ENCODE measurements at regions not wholly inside any gene's neighbourhood (a gene's known extent, or its start where the extent isn't known, plus 50 kb on each side); places are given as distances from the start of the nearest gene placed in this dataset.
A peak's percentile ranks its signal among the peaks of the same experiment; 100 is the strongest.

- H3K4me3 ChIP-seq (ENCODE audit: low read depth, low read length) = no peak overlapping the region
- TF ChIP-seq CTCF (conservative IDR thresholded peaks at IDR 0.05; ENCODE audit: low read depth, low read length) = peak; percentile 43
- DNase-seq (ENCODE audit: low read depth) = peak; percentile 30
These were observed 129.4 kb upstream of the ARSJ start for GRCh38 chr4:114108869-114109268.

GRCh38 chr4:114109776-114110175 is 130.3 kb upstream of the ARSJ start:
- no peak for DNase-seq (ENCODE audit: low read depth)
- TF ChIP-seq CTCF (conservative IDR thresholded peaks at IDR 0.05; ENCODE audit: low read depth, low read length) = no peak
- no peak overlapping the region for H3K4me3 ChIP-seq (ENCODE audit: low read depth, low read length)

GRCh38 chr4:114115526-114115925 is 136.1 kb upstream of the ARSJ start:
- TF ChIP-seq CTCF (conservative IDR thresholded peaks at IDR 0.05; ENCODE audit: low read depth, low read length) = no peak
- no peak overlapping the region for H3K4me3 ChIP-seq (ENCODE audit: low read depth, low read length)
- DNase-seq (ENCODE audit: low read depth) = no peak

- no peak for DNase-seq (ENCODE audit: low read depth)
- TF ChIP-seq CTCF (conservative IDR thresholded peaks at IDR 0.05; ENCODE audit: low read depth, low read length) = no peak
- H3K4me3 ChIP-seq (ENCODE audit: low read depth, low read length) = no peak overlapping the region
These were observed 137.4 kb upstream of the ARSJ start for GRCh38 chr4:114116861-114117260.

GRCh38 chr4:114121221-114121620 is 141.8 kb upstream of the ARSJ start:
- DNase-seq (ENCODE audit: low read depth) = no peak
- no peak for TF ChIP-seq CTCF (conservative IDR thresholded peaks at IDR 0.05; ENCODE audit: low read depth, low read length)
- H3K4me3 ChIP-seq (ENCODE audit: low read depth, low read length) = no peak overlapping the region

- no peak overlapping the region for H3K4me3 ChIP-seq (ENCODE audit: low read depth, low read length)
- no peak for TF ChIP-seq CTCF (conservative IDR thresholded peaks at IDR 0.05; ENCODE audit: low read depth, low read length)
- DNase-seq (ENCODE audit: low read depth) = no peak
These were observed 152.8 kb upstream of the ARSJ start for GRCh38 chr4:114132199-114132598.

GRCh38 chr4:114132830-114133229 is 153.4 kb upstream of the ARSJ start:
- TF ChIP-seq CTCF (conservative IDR thresholded peaks at IDR 0.05; ENCODE audit: low read depth, low read length) = peak; percentile 37
- no peak for DNase-seq (ENCODE audit: low read depth)
- H3K4me3 ChIP-seq (ENCODE audit: low read depth, low read length) = no peak overlapping the region
